Spinal cord (tissue), 9 donors: ENCODE measurements at regions not wholly inside any gene's neighbourhood (a gene's known extent, or its start where the extent isn't known, plus 50 kb on each side); places are given as distances from the start of the nearest gene placed in this dataset.
A peak's percentile ranks its signal among the peaks of the same experiment; 100 is the strongest.

Experiments used
- DNase-seq, 6 donors: peaks; one replicate each; pipeline versions ENCODE4 v3.0.0 to v3.0.0-alpha.2; 2013 to 2015; ENCODE audit warnings: low spot score in 6 of 6, low read depth in 4 of 6
- H3K27ac ChIP-seq: one replicate; pipeline ENCODE4 v1.5.1; 2013; ENCODE audit warnings: low read depth, low read length, control low read depth
- H3K27me3 ChIP-seq: one replicate; pipeline ENCODE4 v1.6.1; 2013; ENCODE audit warnings: low read length; ENCODE audit not compliant: control insufficient read depth, insufficient read depth
- H3K36me3 ChIP-seq: one replicate; pipeline ENCODE4 v1.6.1; 2013; ENCODE audit warnings: low read length; ENCODE audit not compliant: control insufficient read depth, insufficient read depth
- H3K4me1 ChIP-seq: one replicate; pipeline ENCODE4 v1.6.1; 2013; ENCODE audit warnings: low read length; ENCODE audit not compliant: control insufficient read depth, insufficient read depth
- H3K4me3 ChIP-seq: one replicate; pipeline ENCODE4 v1.5.1; 2013; ENCODE audit warnings: low read depth, low read length, control low read depth
- H3K9me3 ChIP-seq: one replicate; pipeline ENCODE4 v1.6.1; 2013; ENCODE audit warnings: low read length; ENCODE audit not compliant: control insufficient read depth, insufficient read depth
- WGBS: methylation state at CpG from one replicate; pipeline ENCODE4 v1.1.5; 2013; ENCODE audit warnings: missing lambda C conversion rate; ENCODE audit not compliant: insufficient coverage; 5-methylcytosine and 5-hydroxymethylcytosine counted together
- donor health status: healthy.

- no CpG with 5 or more reads among the region's 1 CpG for WGBS
- no peaks in the 10 kb centered on the region for H3K4me1 ChIP-seq
- no peaks in the 10 kb centered on the region for H3K36me3 ChIP-seq
- H3K4me3 ChIP-seq = no peak overlapping the region
- H3K9me3 ChIP-seq = no peaks in the 10 kb centered on the region
- H3K27ac ChIP-seq = no peak overlapping the region
- no peaks in the 10 kb centered on the region for H3K27me3 ChIP-seq
- no peak for DNase-seq
These were observed 293.8 kb upstream of the ARSJ start for GRCh38 chr4:114273238-114273637.

- Histone ChIP-seq H3K27me3 (no peaks in the 10 kb centered on the region), H3K36me3 (no peaks in the 10 kb centered on the region), H3K27ac (no peak overlapping the region), H3K4me3 (no peak overlapping the region), H3K4me1 (no peaks in the 10 kb centered on the region), H3K9me3 (no peaks in the 10 kb centered on the region)
- no peak for DNase-seq
- WGBS = 100% methylated on average over 1 of the region's 2 CpGs
These were observed 298.2 kb upstream of the ARSJ start for GRCh38 chr4:114277690-114278089.

GRCh38 chr4:114279066-114279465, 299.6 kb upstream of the ARSJ start:
- Histone ChIP-seq H3K27ac (no peak overlapping the region), H3K36me3 (no peaks in the 10 kb centered on the region), H3K4me3 (no peak overlapping the region), H3K4me1 (no peaks in the 10 kb centered on the region), H3K27me3 (no peaks in the 10 kb centered on the region), H3K9me3 (no peaks in the 10 kb centered on the region)
- no peak for DNase-seq
- no CpG with 5 or more reads among the region's 2 CpGs for WGBS

- Histone ChIP-seq H3K36me3 (no peaks in the 10 kb centered on the region), H3K4me1 (no peaks in the 10 kb centered on the region), H3K27me3 (no peaks in the 10 kb centered on the region), H3K9me3 (no peaks in the 10 kb centered on the region), H3K4me3 (no peak overlapping the region), H3K27ac (no peak overlapping the region)
- no peak for DNase-seq
- WGBS = no CpG with 5 or more reads among the region's 3 CpGs
These were observed 300.3 kb upstream of the ARSJ start for GRCh38 chr4:114279711-114280110.

- no peak overlapping the region for H3K4me3 ChIP-seq
These were observed 301.2 kb upstream of the ARSJ start for GRCh38 chr4:114280645-114281044.

GRCh38 chr4:114281164-114281960, 301.9 kb upstream of the ARSJ start:
- DNase-seq = peak in 1 of 6 donors; percentile 47
- no peak overlapping the region for H3K4me3 ChIP-seq
- no peaks in the 10 kb centered on the region for H3K4me1 ChIP-seq
- WGBS = no CpG with 5 or more reads among the region's 6 CpGs
- no peaks in the 10 kb centered on the region for H3K9me3 ChIP-seq
- no peaks in the 10 kb centered on the region for H3K36me3 ChIP-seq
- H3K27me3 ChIP-seq = no peaks in the 10 kb centered on the region
- no peak overlapping the region for H3K27ac ChIP-seq

More at GRCh38 chr4:114280645-114281044, 301.2 kb upstream of the ARSJ start:
- Histone ChIP-seq H3K27me3 (no peaks in the 10 kb centered on the region), H3K27ac (no peak overlapping the region), H3K9me3 (no peaks in the 10 kb centered on the region), H3K4me1 (no peaks in the 10 kb centered on the region), H3K36me3 (no peaks in the 10 kb centered on the region)
- no peak for DNase-seq

- H3K27me3 ChIP-seq = no peaks in the 10 kb centered on the region
- H3K27ac ChIP-seq = no peak overlapping the region
- H3K9me3 ChIP-seq = no peaks in the 10 kb centered on the region
- no peaks in the 10 kb centered on the region for H3K4me1 ChIP-seq
- DNase-seq = no peak
- WGBS = no CpG with 5 or more reads among the region's 1 CpG
- H3K4me3 ChIP-seq = no peak overlapping the region
- H3K36me3 ChIP-seq = no peaks in the 10 kb centered on the region
These were observed 303.5 kb upstream of the ARSJ start for GRCh38 chr4:114282937-114283336.

GRCh38 chr4:114284629-114285028, 305.2 kb upstream of the ARSJ start:
- no peak for DNase-seq
- no peak overlapping the region for H3K4me3 ChIP-seq
- no CpG with 5 or more reads among the region's 1 CpG for WGBS
- H3K27me3 ChIP-seq = no peaks in the 10 kb centered on the region
- no peak overlapping the region for H3K27ac ChIP-seq
- no peaks in the 10 kb centered on the region for H3K9me3 ChIP-seq
- H3K4me1 ChIP-seq = no peaks in the 10 kb centered on the region
- no peaks in the 10 kb centered on the region for H3K36me3 ChIP-seq

- Histone ChIP-seq H3K36me3 (no peaks in the 10 kb centered on the region), H3K4me1 (no peaks in the 10 kb centered on the region), H3K4me3 (no peak overlapping the region), H3K27me3 (no peaks in the 10 kb centered on the region), H3K27ac (no peak overlapping the region), H3K9me3 (no peaks in the 10 kb centered on the region)
- 100% methylated on average over 1 of the region's 3 CpGs for WGBS
- DNase-seq = no peak
These were observed 306.9 kb upstream of the ARSJ start for GRCh38 chr4:114286262-114286810.

GRCh38 chr4:114287079-114287696, 307.7 kb upstream of the ARSJ start:
- H3K4me3 ChIP-seq = no peak overlapping the region
- H3K4me1 ChIP-seq = no peaks in the 10 kb centered on the region
- WGBS = 93% methylated on average over 9 of the region's 10 CpGs
- H3K36me3 ChIP-seq = no peaks in the 10 kb centered on the region
- no peaks in the 10 kb centered on the region for H3K9me3 ChIP-seq
- DNase-seq = no peak
- H3K27me3 ChIP-seq = no peaks in the 10 kb centered on the region
- H3K27ac ChIP-seq = no peak overlapping the region
